ENCODE measurements at regions not wholly inside any gene's neighbourhood (a gene's known extent, or its start where the extent isn't known, plus 50 kb on each side); places are given as distances from the start of the nearest gene placed in this dataset.
"Not testable (repeated sequence)": the region's sequence is repeated elsewhere in the genome, so short reads cannot be mapped to it uniquely, and the experiment has no call there.

GRCh38 chr13:104522235-104523072, 1456.2 kb upstream of the SLC10A2 start:
- H3K79me2 ChIP-seq (ENCODE audit: low read length), result no peaks in the 10 kb centered on the region

GRCh38 chr13:104510422-104510821, 1444.2 kb upstream of the SLC10A2 start:
- no peak overlapping the region for H3K9ac ChIP-seq (ENCODE audit: low read length)
- no peaks in the 10 kb centered on the region for H3K36me3 ChIP-seq (replicated peaks; ENCODE audit: low read depth, low read length)
- H4K20me1 ChIP-seq (ENCODE audit: insufficient read depth, low read length), result no peaks in the 10 kb centered on the region
- no peaks in the 10 kb centered on the region for H3K9me3 ChIP-seq (ENCODE audit: insufficient read depth, low read length)
- no peak overlapping the region for H3K4me2 ChIP-seq (ENCODE audit: low read length)
- no peaks in the 10 kb centered on the region for H3K27me3 ChIP-seq (ENCODE audit: low read depth, low read length)
- H2AFZ ChIP-seq (ENCODE audit: low read depth, low read length), result no peak overlapping the region
- no peak overlapping the region for H3K27ac ChIP-seq (ENCODE audit: low read length)
- H3K4me1 ChIP-seq (ENCODE audit: low read length), result no peaks in the 10 kb centered on the region
- TF ChIP-seq EZH2phosphoT487 (IDR thresholded peaks at IDR 0.05; ENCODE audit: low read depth) (no peak), CTCF (IDR thresholded peaks at IDR 0.05; ENCODE audit: low read depth, low read length) (no peak)
- H3K79me2 ChIP-seq (ENCODE audit: low read length), result no peaks in the 10 kb centered on the region
- H3K4me3 ChIP-seq (ENCODE audit: low read length), result no peak overlapping the region

More at GRCh38 chr13:104522235-104523072, 1456.2 kb upstream of the SLC10A2 start:
- Histone ChIP-seq H3K27ac (ENCODE audit: low read length) (no peak overlapping the region), H3K9ac (ENCODE audit: low read length) (no peak overlapping the region), H3K4me2 (ENCODE audit: low read length) (no peak overlapping the region), H3K27me3 (ENCODE audit: low read depth, low read length) (no peaks in the 10 kb centered on the region), H3K9me3 (ENCODE audit: insufficient read depth, low read length) (no peaks in the 10 kb centered on the region), H2AFZ (ENCODE audit: low read depth, low read length) (no peak overlapping the region), H3K4me1 (ENCODE audit: low read length) (no peaks in the 10 kb centered on the region), H3K36me3 (replicated peaks; ENCODE audit: low read depth, low read length) (no peaks in the 10 kb centered on the region), H4K20me1 (ENCODE audit: insufficient read depth, low read length) (no peaks in the 10 kb centered on the region), H3K4me3 (ENCODE audit: low read length) (no peak overlapping the region)
- TF ChIP-seq EZH2phosphoT487 (IDR thresholded peaks at IDR 0.05; ENCODE audit: low read depth), result no peak
- no peak for TF ChIP-seq CTCF (IDR thresholded peaks at IDR 0.05; ENCODE audit: low read depth, low read length)

- H3K79me2 ChIP-seq (ENCODE audit: low read length); H3K4me1 ChIP-seq (ENCODE audit: low read length); H4K20me1 ChIP-seq (ENCODE audit: insufficient read depth, low read length); H2AFZ ChIP-seq (ENCODE audit: low read depth, low read length); H3K27ac ChIP-seq (ENCODE audit: low read length); H3K4me2 ChIP-seq (ENCODE audit: low read length); H3K27me3 ChIP-seq (ENCODE audit: low read depth, low read length); H3K9me3 ChIP-seq (ENCODE audit: insufficient read depth, low read length); H3K9ac ChIP-seq (ENCODE audit: low read length); H3K4me3 ChIP-seq (ENCODE audit: low read length); H3K36me3 ChIP-seq (replicated peaks; ENCODE audit: low read depth, low read length): not testable (repeated sequence)
These were observed 1427.3 kb upstream of the SLC10A2 start for GRCh38 chr13:104493502-104493901.

GRCh38 chr13:104491916-104492315, 1425.7 kb upstream of the SLC10A2 start:
- H3K4me3 ChIP-seq (ENCODE audit: low read length), result no peak overlapping the region
- H3K4me2 ChIP-seq (ENCODE audit: low read length), result no peak overlapping the region
- H3K27ac ChIP-seq (ENCODE audit: low read length), result no peak overlapping the region
- no peak overlapping the region for H2AFZ ChIP-seq (ENCODE audit: low read depth, low read length)
- no peaks in the 10 kb centered on the region for H3K27me3 ChIP-seq (ENCODE audit: low read depth, low read length)
- no peaks in the 10 kb centered on the region for H3K36me3 ChIP-seq (replicated peaks; ENCODE audit: low read depth, low read length)
- H3K9me3 ChIP-seq (ENCODE audit: insufficient read depth, low read length), result no peaks in the 10 kb centered on the region; the same call in 1 of the 2 replicates
- H4K20me1 ChIP-seq (ENCODE audit: insufficient read depth, low read length), result no peaks in the 10 kb centered on the region
- H3K79me2 ChIP-seq (ENCODE audit: low read length), result no peaks in the 10 kb centered on the region
- H3K9ac ChIP-seq (ENCODE audit: low read length), result no peak overlapping the region
- TF ChIP-seq CTCF (IDR thresholded peaks at IDR 0.05; ENCODE audit: low read depth, low read length) (no peak), EZH2phosphoT487 (IDR thresholded peaks at IDR 0.05; ENCODE audit: low read depth) (no peak)
- no peaks in the 10 kb centered on the region for H3K4me1 ChIP-seq (ENCODE audit: low read length)

All from OCI-LY3 (cell line).